T-helper 1 cell (primary cell): ENCODE measurements at regions not wholly inside any gene's neighbourhood (a gene's known extent, or its start where the extent isn't known, plus 50 kb on each side); places are given as distances from the start of the nearest gene placed in this dataset.
A peak's percentile ranks its signal among the peaks of the same experiment; 100 is the strongest.

ENCODE experiments used
- DNase-seq, 5 donors: peaks; one replicate each; pipeline ENCODE4 v3.0.0-alpha.2; 2012 to 2020

DNA sequence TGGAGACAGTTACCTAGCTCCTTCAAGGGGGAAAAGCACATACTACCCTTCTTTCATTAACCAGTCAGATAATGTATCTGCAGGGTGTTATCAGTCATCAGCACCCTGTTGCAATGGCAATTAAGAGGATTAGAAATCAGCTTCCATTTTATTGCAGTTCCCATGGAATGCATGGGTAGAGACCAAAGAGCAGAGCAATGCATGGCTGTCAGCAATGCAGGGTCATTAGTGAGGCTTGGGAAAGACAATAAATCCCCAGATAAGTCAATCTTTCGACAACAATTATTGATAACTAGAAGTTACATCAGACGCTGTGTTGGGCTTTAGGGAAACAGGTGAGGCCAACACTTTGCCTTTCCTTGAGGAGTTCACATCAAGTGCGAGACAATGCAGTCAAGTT lies 150.9 kb downstream of the MAFB start:
- no peak for DNase-seq

DNA sequence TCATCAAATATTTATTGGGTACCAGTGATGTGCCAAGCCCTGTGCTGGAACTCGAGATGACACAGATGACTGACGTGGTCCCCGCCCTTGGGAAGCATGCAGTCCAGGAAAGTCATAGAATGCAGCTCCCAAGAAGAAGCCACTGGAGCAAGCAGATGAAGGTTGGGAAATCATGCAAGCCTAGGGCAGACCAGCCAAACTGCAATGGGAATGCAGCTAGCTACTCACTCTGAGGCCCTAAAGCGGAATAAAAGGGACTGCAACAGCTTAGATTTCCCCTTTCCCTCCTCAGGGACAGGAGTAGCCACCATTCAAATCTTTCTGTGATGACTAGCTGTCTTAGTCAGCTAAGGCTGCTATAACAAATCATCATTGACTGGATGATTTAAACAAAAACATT lies 152.2 kb downstream of the MAFB start:
- no peak for DNase-seq

DNA sequence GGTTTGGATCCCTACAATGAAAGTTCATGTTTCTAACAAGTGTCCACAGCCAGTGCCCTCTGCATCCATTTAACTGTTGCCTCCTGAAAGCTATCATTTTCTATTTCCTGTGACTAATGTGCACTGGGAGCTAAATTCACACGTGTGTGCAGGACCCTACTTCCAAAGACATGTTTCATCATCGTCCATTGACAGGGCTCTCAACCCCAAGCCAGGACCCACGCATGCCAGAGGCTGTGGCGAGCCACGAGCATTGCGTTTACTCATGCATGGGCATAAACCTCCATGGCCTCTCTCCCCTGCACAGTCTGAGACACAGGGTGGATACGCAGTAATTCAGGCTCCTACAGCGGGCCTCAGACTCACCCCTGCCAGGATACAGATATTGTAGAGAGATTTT lies 153.2 kb downstream of the MAFB start:
- no peak for DNase-seq

DNA sequence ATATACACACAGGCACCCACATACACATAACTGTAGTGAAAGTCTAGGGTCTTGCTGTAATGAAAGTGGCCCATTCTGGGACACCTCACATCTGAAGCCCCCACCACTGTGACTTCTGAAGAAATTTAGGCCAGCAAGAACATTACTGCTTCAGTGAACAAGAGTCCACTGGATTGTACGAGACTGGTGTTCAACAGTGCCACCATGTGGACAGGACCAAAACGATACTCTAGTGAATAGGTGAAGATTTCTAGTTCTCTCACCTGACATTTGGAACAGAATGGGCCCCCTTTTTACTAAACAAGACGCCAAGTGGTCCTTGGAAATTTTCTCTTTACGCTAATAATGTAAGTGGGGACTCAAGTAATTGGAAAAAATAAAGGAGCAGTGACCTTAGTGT lies 156.9 kb downstream of the MAFB start:
- no peak for DNase-seq

DNA sequence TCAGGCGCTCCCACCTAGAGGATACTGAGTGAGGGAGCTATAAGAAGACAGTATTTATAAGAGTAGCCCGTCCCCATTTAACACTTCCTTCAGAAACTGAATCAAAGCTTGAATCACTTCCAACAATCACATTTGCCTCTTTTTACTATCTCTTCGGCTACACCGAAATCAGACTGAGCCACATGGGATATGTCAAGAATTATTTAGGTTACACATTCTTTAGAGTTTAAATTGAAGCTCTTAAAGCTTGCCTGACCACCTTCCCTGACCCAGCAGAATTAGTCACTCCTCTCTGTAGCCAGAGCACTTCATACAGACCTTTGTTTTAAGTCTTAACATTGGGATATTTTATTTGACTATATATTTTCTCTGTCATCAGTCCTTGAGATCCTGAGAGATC lies 163.7 kb downstream of the MAFB start:
- no peak for DNase-seq

DNA sequence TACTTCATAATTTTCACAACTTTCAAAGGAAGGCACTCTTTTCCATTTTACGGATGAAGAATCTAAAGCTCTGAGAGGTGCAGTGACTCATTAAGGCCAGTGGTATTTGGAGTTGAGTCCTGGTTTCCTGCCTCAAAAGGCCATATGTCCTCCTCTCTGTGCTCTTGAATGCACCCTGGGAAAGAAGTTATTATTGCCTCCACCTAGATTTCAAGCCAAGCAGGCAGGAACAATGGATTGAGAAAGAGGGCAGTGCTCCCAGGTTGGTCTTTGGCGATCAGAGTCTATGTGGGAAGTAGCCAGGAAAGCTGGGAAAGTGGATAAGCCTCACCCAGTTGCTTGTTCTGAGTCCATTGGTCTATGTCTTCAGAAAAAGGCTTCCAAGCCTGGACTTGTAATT lies 165.0 kb downstream of the MAFB start:
- no peak for DNase-seq

DNA sequence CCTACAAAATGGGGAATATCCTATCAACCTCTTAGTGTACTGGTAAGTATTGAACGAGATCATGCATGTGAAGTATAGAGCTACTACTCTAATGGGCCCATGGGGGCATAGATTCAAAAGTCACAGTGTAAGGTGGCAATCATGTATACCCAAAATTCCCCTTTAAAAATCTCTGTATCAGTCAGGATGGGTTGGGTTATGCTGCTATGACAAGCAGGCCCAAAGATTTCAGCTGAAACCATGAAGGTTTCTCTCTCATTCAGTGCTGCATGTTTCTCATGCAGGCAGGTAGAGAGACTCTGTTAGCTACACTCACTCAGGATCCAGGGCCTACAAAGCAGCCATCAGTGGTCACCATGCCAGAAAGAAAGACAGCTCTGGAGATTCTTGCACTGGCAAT lies 166.6 kb downstream of the MAFB start:
- no peak for DNase-seq

DNA sequence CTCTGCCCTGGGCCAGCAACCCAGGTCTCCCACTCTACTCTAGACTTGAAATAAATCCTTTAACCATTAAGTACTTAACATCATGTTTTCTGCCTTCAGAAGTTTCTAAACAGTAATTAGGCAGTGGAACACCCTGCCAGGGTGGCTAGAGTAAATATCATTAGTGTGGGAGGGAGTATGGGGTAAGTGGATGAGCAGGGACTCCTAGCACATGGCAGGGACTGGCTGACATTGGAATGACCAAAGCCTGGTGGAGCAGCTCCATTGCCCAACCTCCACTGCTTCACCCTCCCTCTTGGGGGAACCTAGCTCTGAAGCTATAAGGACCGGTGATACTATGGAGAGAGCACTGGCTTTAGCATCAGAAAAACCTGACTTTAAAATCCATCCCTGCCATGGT lies 167.1 kb downstream of the MAFB start:
- no peak for DNase-seq

DNA sequence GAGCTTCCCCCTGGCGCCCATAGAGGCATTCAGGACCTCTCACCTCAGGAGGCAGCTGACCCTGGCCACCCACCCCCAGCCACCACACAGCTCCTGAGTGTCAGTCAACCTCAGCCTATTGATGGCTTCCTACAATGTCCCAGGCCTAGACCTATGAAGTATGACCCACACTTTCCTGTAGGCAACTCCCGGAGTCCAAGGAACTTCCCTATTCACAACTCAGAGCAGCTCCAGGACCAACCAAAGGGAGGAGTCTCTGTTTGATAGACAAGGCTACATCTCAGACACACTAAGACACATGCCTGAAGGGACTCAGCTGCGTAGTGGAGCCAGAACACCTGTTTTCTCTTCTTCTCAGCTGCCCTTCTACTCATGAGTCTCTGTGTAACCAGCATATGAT lies 169.1 kb downstream of the MAFB start:
- no peak for DNase-seq

DNA sequence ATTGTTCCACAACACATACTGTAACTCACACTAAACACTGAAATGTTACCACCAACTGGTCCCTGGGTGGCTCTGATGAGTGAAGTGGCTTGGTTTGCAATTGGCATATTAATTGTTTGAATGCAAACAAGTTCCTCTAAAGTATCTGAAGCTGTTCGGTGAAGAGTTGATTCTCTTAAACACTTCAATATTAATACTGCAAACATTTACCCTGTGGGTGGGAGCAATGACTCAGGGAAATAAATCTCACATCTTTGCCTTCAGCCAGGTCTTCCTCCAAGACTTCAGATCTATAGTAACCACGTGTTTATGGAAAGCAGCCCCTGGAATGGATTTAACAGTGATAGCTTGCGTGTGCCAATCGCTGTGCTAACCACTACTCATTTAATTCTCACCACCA lies 176.0 kb downstream of the MAFB start:
- DNase-seq: no peak

DNA sequence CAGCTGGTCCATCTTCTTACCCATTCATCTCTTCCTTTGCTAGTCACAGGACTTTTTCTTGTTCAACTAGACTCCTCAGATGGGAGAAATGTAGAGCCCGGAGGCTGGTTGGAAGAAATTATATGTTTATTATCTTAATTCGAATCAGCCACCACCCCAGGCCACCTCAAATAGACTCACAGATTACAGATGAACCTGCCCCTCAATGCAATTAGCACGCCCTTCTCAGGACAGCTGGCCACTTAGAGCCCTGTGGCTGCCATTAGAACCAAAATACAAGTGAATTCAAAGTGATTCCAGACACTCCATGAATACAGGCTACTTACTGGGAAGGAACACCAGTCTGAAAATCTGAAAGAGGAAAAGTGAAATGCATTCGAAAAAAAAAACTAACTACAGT lies 176.4 kb downstream of the MAFB start:
- no peak for DNase-seq

DNA sequence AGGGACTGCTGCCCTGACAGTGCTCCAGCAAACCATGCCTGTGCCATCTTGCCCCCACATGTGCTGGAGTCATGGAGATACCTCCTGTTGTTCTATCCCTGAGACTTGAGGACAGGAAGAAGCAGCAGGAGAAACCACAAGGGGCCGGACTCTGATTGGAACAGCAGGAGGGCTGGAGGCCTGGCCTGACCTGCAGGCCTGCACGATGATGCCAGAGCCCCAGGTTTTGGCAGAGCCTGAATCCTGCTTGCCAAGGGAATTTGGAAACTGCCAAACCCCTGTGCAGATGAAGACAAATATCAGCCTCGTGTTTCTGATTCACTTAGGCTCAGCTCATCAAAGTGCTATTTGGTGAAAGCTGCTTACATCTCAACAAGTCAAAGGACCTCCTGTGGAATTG lies 177.6 kb downstream of the MAFB start:
- no peak for DNase-seq

DNA sequence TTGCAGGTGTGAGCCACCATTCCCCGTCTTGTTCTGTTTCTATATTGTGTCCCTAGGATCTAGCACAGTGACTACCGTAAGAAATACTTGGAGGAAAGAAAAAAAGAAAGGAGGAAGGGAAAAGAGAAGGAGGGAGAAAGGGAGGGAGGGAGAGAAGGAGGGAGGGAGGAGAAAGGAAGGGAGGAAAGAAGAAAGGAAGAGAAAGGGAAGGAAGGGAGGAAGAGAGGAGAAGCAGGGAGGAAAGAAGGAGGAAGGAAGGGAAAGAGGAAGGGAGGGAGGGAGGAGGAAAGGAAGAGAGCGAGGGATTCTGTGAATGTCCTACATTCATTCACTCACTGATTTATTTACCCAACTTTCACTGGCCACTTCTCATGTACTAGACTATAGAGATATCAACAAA lies 178.4 kb downstream of the MAFB start:
- no peak for DNase-seq

DNA sequence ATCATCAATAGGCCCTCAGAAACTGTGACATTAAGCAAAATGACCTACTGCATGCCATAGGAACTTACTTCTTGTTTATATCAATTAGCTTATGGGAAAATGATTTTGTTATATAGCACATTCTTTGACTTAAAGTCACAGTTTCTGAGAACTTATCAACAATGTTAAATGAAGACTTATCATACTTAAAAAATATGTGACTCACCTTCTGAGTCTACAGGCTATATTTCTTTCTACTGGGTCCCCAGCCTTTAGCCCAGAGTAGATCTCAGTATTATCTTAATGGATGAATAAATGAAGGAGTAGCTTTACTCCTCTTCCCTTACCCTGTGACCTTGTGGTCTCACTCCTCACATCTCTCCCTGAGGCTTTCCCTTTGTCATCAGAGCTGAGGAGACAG lies 180.2 kb downstream of the MAFB start:
- DNase-seq: no peak

DNA sequence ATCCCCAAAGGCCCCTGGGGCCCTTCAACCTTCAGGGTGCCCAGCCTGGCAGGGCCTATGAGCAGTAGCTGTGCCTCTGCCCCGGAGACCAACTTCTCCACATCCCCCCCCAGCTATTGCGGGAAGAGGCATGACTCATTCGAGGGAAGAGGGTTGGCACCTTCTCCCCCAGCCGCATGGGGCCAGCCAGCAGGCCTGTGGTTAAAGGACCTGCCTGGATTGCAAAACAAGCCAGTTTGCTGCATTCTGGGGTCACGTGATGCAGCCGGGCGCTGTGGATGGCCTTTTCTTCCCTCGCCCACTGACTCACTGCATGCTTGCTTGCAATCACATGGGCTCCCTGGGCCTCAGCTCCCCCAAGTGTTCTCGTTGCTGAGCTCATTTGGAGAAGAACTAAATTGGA lies 182.5 kb downstream of the MAFB start:
- peak in 1 of 5 donors; percentile 39 for DNase-seq

DNA sequence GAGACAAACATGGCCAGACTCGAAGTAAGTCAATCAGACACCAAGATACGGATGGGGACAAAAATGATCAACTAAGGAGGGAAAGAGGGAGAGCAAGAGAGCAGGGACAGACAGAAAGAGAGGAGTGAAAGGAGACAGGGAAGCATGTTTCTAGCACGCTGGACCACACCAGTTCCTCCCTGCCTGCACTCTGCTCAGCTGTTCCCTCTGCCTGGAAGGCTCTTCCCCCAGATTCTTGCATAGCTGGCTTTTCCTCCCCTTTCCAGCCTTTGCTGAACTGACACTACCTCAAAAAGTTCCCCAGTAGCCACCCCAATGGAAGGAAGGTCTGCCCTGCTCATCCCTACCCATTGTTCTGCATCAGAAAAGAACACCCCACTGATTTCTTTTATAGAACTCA lies 185.9 kb downstream of the MAFB start:
- no peak for DNase-seq

DNA sequence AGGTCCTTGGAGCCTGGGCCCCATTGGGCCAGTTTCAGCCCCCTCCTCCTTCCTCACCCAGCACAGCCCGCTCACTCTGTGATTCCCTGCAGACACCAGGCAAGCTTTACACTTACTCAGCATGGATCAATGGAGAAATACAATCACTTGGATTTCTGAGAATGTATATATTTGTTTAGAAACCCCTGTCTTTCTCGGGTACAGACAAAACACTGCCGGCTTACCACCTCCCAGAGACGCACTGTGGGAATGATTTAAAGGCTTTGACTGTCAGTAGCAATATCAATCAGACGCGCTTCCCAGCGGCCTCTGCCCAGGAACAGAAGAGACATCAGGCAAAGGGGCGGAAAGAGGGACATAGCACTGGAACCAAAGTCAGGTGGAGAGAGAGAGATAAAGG lies 186.5 kb downstream of the MAFB start:
- no peak for DNase-seq

DNA sequence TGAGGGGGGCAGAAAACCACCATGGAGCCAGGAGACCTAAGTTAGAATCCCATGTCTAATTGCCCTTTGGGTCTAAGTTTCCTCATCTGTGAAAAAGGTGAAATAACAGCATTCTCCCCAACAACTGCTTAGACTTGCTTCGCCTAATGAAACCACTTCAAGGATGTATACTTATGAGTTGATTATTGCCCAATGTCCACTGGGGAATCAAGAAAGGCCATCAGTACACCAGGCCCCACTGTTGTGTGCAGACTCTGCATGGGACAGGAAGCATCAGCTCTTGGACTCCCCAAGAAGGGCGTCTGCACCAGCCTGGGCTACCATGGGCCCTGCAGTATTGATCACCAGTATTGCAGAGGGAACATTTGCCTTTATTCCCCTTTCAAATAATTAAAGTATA lies 189.6 kb downstream of the MAFB start:
- DNase-seq: no peak

DNA sequence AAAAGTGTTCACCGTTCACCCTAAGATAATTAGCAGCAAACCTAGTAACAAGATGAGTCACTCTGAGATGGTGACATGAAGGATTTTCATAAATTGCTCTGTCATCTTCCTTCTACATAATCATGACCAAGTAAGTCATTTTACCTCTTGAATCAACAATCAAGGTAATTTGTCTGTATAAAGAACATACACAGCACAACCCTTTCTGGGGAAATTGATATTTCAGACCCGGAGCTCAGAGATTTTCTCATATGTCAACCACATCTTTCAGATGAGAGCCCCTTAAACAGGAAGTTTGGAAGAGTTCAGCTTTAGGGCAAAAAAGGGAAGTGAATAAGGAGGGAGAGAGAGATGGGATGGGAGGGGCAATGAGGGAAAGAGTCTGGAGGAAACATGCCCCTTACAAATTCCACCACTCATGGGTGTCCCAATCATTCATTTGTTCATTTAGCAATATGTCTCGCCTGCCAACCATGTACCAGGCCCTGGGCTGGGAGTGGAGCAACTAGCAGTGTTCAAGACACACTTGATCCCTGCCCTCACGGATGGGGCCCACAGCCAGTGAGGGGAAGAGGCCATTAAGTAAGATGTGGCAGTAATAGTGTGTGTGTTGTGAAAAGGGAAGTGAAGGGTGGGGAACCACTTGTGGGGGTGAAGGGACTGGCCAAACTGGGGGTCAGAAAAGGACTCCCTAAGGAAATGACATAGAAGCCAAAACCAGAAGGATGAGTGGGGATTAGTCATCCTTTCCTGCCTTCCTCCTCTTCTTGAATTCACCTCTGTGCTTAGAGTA lies 190.9 kb downstream of the MAFB start:
- DNase-seq: peak in 1 of 5 donors; percentile 2

DNA sequence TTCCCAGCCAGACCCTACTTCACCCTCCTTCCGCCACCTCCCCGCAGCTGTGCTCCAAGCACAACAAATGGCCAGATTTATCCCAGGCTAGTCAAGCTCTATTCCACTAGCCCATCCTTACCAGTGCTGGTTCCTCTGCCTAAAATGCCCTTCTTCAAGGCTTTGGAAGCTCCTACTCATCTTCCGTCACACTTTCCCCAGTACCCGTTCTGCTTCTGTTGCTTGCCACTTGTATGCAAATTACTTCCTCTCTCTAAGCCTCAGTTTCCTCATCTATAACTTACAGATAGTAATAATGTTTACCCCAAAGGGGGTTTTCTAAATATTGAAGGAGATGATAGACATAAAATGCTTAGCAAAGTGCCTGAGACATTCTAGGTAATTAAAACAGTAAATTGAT lies 193.1 kb downstream of the MAFB start:
- DNase-seq: no peak

DNA sequence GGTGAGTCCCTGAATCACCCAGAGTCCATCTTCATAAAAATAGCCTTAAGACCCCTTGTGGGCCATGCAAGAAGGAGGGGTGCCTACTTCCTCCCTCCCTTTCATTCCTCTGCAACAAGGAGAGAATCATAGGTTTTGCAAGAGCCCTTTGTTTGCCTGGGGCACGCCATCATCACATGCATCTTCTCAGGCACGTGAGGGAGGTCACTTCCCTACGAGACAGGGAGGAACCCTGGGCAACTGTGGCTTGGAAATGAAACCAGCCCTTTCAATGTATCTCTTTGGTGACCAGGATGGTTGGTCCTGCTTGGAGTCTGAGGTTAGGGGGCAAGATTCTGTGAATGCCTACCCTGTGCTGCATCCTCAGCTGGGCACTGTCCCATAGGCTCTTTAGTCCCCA lies 194.8 kb downstream of the MAFB start:
- DNase-seq: no peak

DNA sequence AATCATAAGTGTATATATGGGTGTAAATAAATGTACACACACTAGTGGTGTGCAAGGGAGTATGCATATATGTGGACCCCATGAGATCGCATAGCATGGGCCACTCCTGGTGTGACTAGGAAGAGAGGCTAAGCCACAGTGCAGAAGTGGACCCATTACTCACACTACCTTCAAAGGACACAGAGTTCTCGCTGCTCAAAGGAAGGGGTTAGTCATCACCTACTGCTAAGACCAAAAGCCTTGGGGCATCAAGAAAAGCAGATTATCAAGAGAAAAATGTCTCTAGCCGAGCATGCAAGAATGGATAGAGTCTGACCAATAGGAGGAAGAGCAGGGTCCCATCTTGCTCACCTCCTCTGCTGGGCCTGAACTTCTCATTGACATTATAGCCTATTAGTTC lies 195.5 kb downstream of the MAFB start:
- DNase-seq: no peak

DNA sequence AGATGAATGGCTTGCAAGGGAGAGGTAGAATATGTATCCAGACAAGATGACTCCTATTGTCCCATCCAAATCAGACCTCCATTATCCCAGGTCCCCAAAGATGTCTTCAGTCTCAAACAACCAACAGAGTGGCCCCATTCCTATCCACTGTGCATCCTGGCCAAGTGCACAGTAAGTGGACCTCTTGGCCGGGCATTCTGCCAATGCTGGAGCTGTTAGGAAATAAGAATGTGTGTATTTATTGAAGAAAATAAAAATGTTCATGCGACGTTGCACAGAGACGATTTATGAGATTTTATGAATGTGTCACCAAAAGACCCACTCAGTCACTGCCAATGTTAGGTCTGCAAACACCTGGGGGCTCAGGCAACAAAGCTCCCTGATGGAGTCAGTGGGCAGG lies 196.0 kb downstream of the MAFB start:
- DNase-seq: no peak

DNA sequence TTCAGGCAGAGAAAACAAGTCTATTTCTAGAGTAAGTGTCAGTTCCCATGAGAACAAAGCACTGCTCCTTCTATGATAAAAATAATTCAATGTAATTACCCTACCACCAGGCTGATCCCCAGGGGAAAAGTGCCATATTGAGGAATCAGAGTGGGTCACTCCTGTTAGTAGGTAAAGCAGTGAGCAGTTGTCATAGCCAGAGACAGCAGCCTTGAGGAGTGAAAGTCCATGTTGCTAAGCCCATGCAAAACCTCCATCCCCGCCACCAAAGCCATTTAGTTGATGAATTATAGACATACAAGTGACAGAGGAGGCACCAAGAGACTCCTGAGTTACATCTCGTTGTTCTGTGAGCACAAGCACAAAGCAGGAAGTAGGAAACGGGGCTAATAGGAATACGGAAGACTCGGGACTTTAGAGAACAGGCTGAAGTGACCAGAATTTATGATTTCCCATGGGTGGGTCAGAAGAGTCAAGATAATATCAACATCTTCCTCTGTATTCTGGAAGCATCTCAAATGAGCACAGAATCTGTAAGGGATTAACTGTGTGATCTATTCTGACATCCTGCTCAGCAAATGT lies 197.9 kb downstream of the MAFB start:
- DNase-seq: no peak

DNA sequence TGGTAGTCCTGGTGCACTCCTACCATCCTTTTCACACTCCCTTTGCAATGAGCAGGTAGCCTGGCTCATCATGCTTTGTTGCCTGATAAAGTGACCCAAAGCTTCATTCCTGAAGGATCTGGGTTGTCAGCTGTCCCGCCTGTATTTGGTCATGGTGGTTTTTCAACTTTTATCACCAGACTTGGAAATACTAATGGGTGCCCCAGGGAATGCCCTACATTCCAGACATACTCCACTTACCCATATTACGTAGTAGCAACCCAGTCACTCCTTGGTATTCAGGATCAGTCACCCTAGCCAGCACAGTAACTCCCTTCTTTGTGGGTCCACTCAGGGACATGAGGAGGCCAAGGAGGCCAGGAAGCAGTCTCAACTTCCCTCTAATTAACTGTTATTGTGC lies 199.2 kb downstream of the MAFB start:
- no peak for DNase-seq
